HUDEP-2 (cell line): ENCODE measurements at regions not wholly inside any gene's neighbourhood (a gene's known extent, or its start where the extent isn't known, plus 50 kb on each side); places are given as distances from the start of the nearest gene placed in this dataset.

ENCODE experiments used
- DNase-seq, 76 experiments: peaks; one replicate each; lab custom pipeline; 2025; ENCODE audit not compliant: unreplicated experiment in 76 of 76; lab: John Stamatoyannopoulos, UW

GRCh38 chr6:79777713-79778579 is 146.8 kb downstream of the SH3BGRL2 start:
- peak in 71 of 76 experiments; percentile 11 to 91 (median 64) for DNase-seq

- no peak for DNase-seq
Measured at GRCh38 chr6:79776076-79776475, 144.9 kb downstream of the SH3BGRL2 start.

DNA sequence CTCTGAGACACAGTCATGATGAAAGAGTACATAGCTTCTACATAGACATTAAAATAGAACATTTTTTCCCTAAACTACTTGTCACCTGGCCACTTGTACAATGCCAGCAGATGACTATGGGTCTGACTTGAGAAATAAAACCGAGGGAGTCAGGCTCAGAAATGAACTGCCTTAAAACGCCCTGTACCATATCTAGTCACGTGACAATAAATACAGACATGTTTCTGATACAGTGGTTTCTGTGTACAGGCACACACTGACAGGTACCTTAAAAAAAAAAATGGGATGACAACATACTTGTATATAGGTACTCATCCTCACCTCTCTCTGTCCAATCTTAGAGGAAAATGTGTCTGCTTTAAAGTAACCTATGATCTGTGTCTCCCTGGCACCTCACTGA is 144.1 kb downstream of the SH3BGRL2 start:
- no peak for DNase-seq

DNA sequence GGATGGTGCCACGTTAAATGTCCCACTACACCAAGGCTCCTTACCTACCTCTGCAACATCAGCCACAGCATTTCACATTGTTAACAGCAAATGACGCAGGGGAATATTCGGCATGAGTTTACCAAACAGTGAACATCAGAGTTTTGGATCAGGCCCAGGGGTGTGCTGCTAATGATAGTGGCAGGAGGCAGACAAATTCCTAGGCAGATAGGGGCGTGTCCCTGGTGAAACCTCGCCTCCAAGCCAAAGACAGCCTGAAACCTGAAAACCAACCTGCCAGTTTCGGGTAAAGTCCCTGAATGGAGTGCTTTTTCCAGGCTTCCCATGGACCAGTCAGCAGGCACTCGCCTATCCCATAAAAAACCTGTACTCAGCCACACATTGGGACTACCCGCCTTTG is 133.6 kb downstream of the SH3BGRL2 start:
- DNase-seq, result peak in 55 of 76 experiments; percentile 4 to 81 (median 38)

DNA sequence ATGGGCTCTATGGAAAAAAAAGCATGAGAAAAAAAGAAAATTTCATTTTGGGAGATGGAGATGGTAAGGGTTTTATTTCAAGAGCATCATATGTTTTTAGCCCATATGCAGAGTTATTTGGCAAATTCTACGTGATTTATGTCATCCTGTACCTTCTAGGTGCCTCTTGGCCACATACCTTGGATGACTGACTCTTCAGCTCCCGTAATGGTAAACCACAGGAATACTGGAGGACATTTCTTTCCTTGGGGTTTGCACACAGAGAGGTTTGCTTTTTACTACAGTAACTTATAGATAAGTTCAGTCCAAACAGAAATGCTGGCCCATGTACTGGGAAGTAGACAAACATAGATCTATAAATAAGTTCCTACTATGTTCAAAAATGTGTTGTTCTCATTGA is 132.2 kb downstream of the SH3BGRL2 start:
- DNase-seq, result no peak

DNA sequence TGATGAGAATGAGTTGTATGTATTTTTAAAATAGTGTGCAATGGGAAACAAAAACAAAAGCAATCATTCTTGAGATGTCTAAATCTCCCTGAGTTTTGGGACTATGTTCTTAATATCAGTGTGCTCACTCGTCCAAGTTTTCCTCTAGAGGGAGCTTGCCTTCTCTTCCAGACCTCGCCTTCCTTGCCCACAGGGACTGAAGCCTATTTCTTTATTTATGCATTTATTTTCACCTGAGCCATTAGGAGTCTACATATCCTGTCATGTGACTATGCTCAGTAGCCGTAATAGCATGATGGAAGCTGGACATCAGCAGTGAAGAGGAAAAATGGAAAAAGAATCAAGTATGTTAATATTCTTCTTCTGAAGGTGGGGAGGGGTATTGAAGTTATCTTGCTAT is 131.2 kb downstream of the SH3BGRL2 start:
- peak in 2 of 76 experiments; percentile 8 to 33 for DNase-seq

DNA sequence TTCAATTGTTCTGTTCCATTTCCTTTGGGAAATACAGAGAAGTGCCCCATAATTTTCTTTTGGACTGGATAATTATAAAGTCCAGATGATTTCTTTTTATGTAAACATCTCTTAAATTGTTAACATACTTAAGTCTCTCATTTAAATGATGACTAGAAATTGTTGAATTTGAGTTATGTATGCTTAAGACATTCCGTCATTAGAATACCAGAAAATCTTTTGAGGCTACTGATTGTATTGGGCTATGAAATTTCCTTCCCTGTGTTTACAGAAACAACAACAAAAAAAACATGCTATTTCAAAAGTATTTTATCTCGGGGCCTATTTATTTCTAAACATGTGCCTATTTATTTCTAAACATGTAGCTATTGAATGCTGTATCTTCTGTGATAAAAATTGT is 125.4 kb downstream of the SH3BGRL2 start:
- no peak for DNase-seq

GRCh38 chr6:79755967-79756366 is 124.8 kb downstream of the SH3BGRL2 start:
- DNase-seq, result no peak
